IMR-90 (cell line): ENCODE measurements at regions not wholly inside any gene's neighbourhood (a gene's known extent, or its start where the extent isn't known, plus 50 kb on each side); places are given as distances from the start of the nearest gene placed in this dataset.

Source experiments
- BHLHE40 ChIP-seq: fragments of 150-350 bp; IDR thresholded peaks from 2 replicates; pipeline ENCODE4 v1.6.1; 2016; ENCODE audit warnings: mild to moderate bottlenecking, low read depth, low read length
- CEBPB ChIP-seq: IDR thresholded peaks from 2 replicates; pipeline ENCODE4 v1.6.1; 2012; ENCODE audit warnings: low read depth, low read length, improper control_type of control experiment
- FOS ChIP-seq: fragments of 150-350 bp; IDR thresholded peaks from 2 replicates; pipeline ENCODE4 v1.6.1; 2016; ENCODE audit warnings: low read depth, low read length
- MAFK ChIP-seq: IDR thresholded peaks from 2 replicates; pipeline ENCODE4 v1.6.1; 2012; ENCODE audit warnings: low read depth, low read length, improper control_type of control experiment
- MAZ ChIP-seq: IDR thresholded peaks from 2 replicates; pipeline ENCODE4 v1.6.1; 2012; ENCODE audit warnings: low read depth, mild to moderate bottlenecking, low read length, improper control_type of control experiment, moderate library complexity, borderline replicate concordance
- MXI1 ChIP-seq: IDR thresholded peaks from 2 replicates; pipeline ENCODE4 v1.6.1; 2012; ENCODE audit warnings: low read depth, mild to moderate bottlenecking, low read length, moderate library complexity, borderline replicate concordance
- POLR2A ChIP-seq: IDR thresholded peaks from 2 replicates; pipeline ENCODE4 v1.6.1; 2012; ENCODE audit warnings: mild to moderate bottlenecking, low read depth, low read length
- RAD21 ChIP-seq: IDR thresholded peaks from 2 replicates; pipeline ENCODE4 v1.6.1; 2012; ENCODE audit warnings: low read length, improper control_type of control experiment
- RFX5 ChIP-seq: IDR thresholded peaks from 2 replicates; pipeline ENCODE4 v1.8.0; 2012; ENCODE audit warnings: low read depth, mild to moderate bottlenecking, low read length, moderate library complexity
- SMC3 ChIP-seq: fragments of 150-350 bp; IDR thresholded peaks from 2 replicates; pipeline ENCODE4 v1.6.1; 2016; ENCODE audit warnings: low read depth, mild to moderate bottlenecking, antibody characterized with exemption, low read length, moderate library complexity
- USF2 ChIP-seq: fragments of 150-350 bp; IDR thresholded peaks from 2 replicates; pipeline ENCODE4 v1.6.1; 2017; ENCODE audit warnings: mild to moderate bottlenecking, antibody characterized with exemption, low read length, low read depth
- TF ChIP-seq, protein P1 (sequence below): conservative IDR thresholded peaks from 2 replicates; pipeline ENCODE4 v1.5.1; 2012; ENCODE audit warnings: mild to moderate bottlenecking, low read depth, low read length, improper control_type of control experiment

GRCh38 chr5:58183078-58183785, 276.7 kb downstream of the PLK2 start:
- TF ChIP-seq, protein P1, sequence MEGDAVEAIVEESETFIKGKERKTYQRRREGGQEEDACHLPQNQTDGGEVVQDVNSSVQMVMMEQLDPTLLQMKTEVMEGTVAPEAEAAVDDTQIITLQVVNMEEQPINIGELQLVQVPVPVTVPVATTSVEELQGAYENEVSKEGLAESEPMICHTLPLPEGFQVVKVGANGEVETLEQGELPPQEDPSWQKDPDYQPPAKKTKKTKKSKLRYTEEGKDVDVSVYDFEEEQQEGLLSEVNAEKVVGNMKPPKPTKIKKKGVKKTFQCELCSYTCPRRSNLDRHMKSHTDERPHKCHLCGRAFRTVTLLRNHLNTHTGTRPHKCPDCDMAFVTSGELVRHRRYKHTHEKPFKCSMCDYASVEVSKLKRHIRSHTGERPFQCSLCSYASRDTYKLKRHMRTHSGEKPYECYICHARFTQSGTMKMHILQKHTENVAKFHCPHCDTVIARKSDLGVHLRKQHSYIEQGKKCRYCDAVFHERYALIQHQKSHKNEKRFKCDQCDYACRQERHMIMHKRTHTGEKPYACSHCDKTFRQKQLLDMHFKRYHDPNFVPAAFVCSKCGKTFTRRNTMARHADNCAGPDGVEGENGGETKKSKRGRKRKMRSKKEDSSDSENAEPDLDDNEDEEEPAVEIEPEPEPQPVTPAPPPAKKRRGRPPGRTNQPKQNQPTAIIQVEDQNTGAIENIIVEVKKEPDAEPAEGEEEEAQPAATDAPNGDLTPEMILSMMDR, result no peak
- TF ChIP-seq MAFK (no peak), POLR2A (no peak), CEBPB (no peak), MXI1 (no peak), USF2 (no peak), BHLHE40 (no peak), SMC3 (no peak), FOS (no peak), MAZ (no peak), RFX5 (no peak), RAD21 (no peak)
